HG02884 (cell line): ENCODE measurements at regions not wholly inside any gene's neighbourhood (a gene's known extent, or its start where the extent isn't known, plus 50 kb on each side); places are given as distances from the start of the nearest gene placed in this dataset.

Experiments
- ATAC-seq: cut with Tn5 transposase; IDR thresholded peaks from one replicate; pipeline ENCODE4 v1.9.1; 2021; ENCODE audit warnings: mild to moderate bottlenecking, moderate library complexity; ENCODE audit not compliant: unreplicated experiment

- ATAC-seq = no peak
Measured at GRCh38 chr4:155523358-155523757, 143.3 kb upstream of the GUCY1A1 start.

- no peak for ATAC-seq
Measured at GRCh38 chr4:155522201-155522600, 144.4 kb upstream of the GUCY1A1 start.

- no peak for ATAC-seq
Measured at GRCh38 chr4:155521382-155521781, 144.6 kb upstream of the MAP9 start.

- no peak for ATAC-seq
Measured at GRCh38 chr4:155515444-155516075, 138.8 kb upstream of the MAP9 start.

GRCh38 chr4:155514628-155515027 lies 137.9 kb upstream of the MAP9 start:
- no peak for ATAC-seq

GRCh38 chr4:155512817-155513216 lies 136.1 kb upstream of the MAP9 start:
- no peak for ATAC-seq

GRCh38 chr4:155512046-155512445 lies 135.3 kb upstream of the MAP9 start:
- ATAC-seq = no peak

- ATAC-seq = no peak
Measured at GRCh38 chr4:155510771-155511170, 134.0 kb upstream of the MAP9 start.

- no peak for ATAC-seq
Measured at GRCh38 chr4:155509555-155509954, 132.8 kb upstream of the MAP9 start.

GRCh38 chr4:155506745-155507144 lies 130.0 kb upstream of the MAP9 start:
- no peak for ATAC-seq

GRCh38 chr4:155505321-155505720 lies 128.6 kb upstream of the MAP9 start:
- no peak for ATAC-seq

GRCh38 chr4:155497306-155497705 lies 120.5 kb upstream of the MAP9 start:
- no peak for ATAC-seq

GRCh38 chr4:155496294-155496626 lies 119.5 kb upstream of the MAP9 start:
- ATAC-seq = no peak

- ATAC-seq = no peak
Measured at GRCh38 chr4:155495572-155496293, 119.0 kb upstream of the MAP9 start.

- no peak for ATAC-seq
Measured at GRCh38 chr4:155494037-155494718, 117.4 kb upstream of the MAP9 start.

- peak; percentile 91 for ATAC-seq
Measured at GRCh38 chr4:155491336-155492120, 114.8 kb upstream of the MAP9 start.

GRCh38 chr4:155489271-155489670 lies 112.5 kb upstream of the MAP9 start:
- no peak for ATAC-seq

GRCh38 chr4:155488691-155489090 lies 111.9 kb upstream of the MAP9 start:
- no peak for ATAC-seq

- no peak for ATAC-seq
Measured at GRCh38 chr4:155487210-155487609, 110.4 kb upstream of the MAP9 start.

GRCh38 chr4:155481150-155481549 lies 104.4 kb upstream of the MAP9 start:
- no peak for ATAC-seq

GRCh38 chr4:155479835-155480234 lies 103.1 kb upstream of the MAP9 start:
- no peak for ATAC-seq
